ACC112 (cell line): ENCODE measurements at regions not wholly inside any gene's neighbourhood (a gene's known extent, or its start where the extent isn't known, plus 50 kb on each side); places are given as distances from the start of the nearest gene placed in this dataset.
"Not testable (repeated sequence)": the region's sequence is repeated elsewhere in the genome, so short reads cannot be mapped to it uniquely, and the experiment has no call there.

Experiments used
- H2AFZ ChIP-seq: fragments of 200-600 bp; sonication (generic); one replicate; pipeline ENCODE4 v1.6.0; 2017; ENCODE audit warnings: antibody characterized with exemption, low read length; ENCODE audit not compliant: unreplicated experiment
- H3K27ac ChIP-seq: fragments of 200-600 bp; sonication (generic); 2 replicates; pipeline ENCODE4 v1.5.1; 2014; ENCODE audit warnings: low read depth, mild to moderate bottlenecking, antibody characterized with exemption, low read length, moderate library complexity
- H3K27me3 ChIP-seq: fragments of 200-600 bp; sonication (generic); 2 replicates; pipeline ENCODE4 v1.6.1; 2014; ENCODE audit warnings: mild to moderate bottlenecking, antibody characterized with exemption, low read length, moderate library complexity, mixed read lengths; ENCODE audit not compliant: insufficient read depth
- H3K36me3 ChIP-seq: fragments of 200-600 bp; sonication (generic); 2 replicates; pipeline ENCODE4 v1.6.1; 2016; ENCODE audit warnings: mild to moderate bottlenecking, antibody characterized with exemption, low read length, moderate library complexity, mixed read lengths; ENCODE audit not compliant: insufficient read depth
- H3K4me1 ChIP-seq: fragments of 200-600 bp; sonication (generic); one replicate; pipeline ENCODE4 v1.6.1; 2016; ENCODE audit warnings: low read length, mixed read lengths; ENCODE audit not compliant: insufficient read depth, unreplicated experiment, control insufficient read depth
- H3K4me3 ChIP-seq: fragments of 200-600 bp; sonication (generic); 2 replicates; pipeline ENCODE4 v1.5.1; 2014; ENCODE audit warnings: mild to moderate bottlenecking, low read depth, low read length
- H3K79me2 ChIP-seq: fragments of 200-600 bp; sonication (generic); one replicate; pipeline ENCODE4 v1.6.0; 2016; ENCODE audit warnings: low read length; ENCODE audit not compliant: control insufficient read depth, unreplicated experiment, insufficient read depth

DNA sequence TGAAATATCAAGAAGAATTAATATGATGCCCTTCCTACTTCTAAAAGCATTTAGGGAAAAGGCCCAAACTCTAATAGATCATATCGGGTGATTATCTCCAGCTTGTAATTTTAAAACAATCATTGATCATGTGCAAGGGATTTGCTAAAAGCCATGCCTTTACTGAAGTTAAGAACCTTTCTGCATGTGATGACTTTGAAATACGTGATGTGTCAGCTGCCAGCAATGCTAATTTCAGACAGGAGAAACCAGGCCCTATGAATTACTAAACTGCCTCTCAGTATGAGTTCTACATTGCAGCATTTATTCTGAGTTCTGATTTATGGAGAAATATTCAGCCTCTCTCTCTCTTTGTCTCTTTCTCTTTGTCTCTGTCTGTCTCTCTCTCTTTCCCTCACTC lies 203.6 kb upstream of the AKR1E2 start:
- Histone ChIP-seq H3K4me1 (no peaks in the 10 kb centered on the region), H3K4me3 (no peak overlapping the region), H3K79me2 (no peaks in the 10 kb centered on the region), H3K27ac (no peak overlapping the region), H3K27me3 (no peaks in the 10 kb centered on the region), H3K36me3 (no peaks in the 10 kb centered on the region), H2AFZ (no peak overlapping the region)

DNA sequence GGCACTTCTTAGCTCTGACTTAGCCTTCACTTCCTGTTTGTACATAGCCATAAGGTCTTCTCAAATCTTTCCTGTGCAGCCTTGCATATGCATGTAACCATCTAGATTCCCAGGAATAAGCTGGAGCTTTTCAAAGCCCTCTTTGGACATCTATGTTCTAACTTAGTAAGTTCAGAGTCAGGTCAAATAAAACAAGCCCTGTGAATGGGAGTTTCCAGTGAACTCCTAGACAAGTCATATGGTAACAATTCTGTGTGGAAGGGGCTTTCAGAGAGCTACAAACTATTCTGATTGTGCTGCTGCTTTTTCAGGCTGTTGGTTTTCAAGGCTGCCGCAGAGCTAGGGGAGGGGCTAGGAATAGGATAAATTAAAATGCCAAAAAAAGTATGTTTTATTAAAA lies 208.4 kb upstream of the AKR1E2 start:
- no peaks in the 10 kb centered on the region for H3K27me3 ChIP-seq
- H2AFZ ChIP-seq = no peak overlapping the region

DNA sequence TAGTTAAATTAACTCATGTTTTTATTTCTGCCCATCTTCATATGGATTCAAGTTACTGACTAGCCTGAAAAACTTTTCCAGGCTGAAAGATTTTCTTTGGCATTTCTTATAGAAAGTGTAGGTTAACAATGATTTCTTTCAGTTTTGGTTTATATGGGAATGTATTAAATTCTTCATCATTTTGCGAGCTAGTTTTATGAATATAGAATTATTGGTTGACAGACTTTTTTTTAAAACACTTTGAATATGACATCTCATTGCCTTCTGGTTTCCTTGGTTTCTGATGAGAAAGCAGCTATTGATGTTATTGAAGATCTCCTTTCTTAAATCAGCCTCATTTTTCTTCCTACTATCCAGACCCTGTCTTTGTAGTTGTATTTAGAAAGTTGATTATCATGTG lies 211.0 kb upstream of the AKR1E2 start:
- Histone ChIP-seq H2AFZ (no peak overlapping the region), H3K27ac (no peak overlapping the region), H3K27me3 (no peaks in the 10 kb centered on the region), H3K4me3 (no peak overlapping the region), H3K4me1 (no peaks in the 10 kb centered on the region), H3K36me3 (no peaks in the 10 kb centered on the region), H3K79me2 (no peaks in the 10 kb centered on the region)

More for the DNA sequence above, 208.4 kb upstream of the AKR1E2 start:
- Histone ChIP-seq H3K4me3 (no peak overlapping the region), H3K4me1 (no peaks in the 10 kb centered on the region), H3K79me2 (no peaks in the 10 kb centered on the region), H3K27ac (no peak overlapping the region), H3K36me3 (no peaks in the 10 kb centered on the region)

DNA sequence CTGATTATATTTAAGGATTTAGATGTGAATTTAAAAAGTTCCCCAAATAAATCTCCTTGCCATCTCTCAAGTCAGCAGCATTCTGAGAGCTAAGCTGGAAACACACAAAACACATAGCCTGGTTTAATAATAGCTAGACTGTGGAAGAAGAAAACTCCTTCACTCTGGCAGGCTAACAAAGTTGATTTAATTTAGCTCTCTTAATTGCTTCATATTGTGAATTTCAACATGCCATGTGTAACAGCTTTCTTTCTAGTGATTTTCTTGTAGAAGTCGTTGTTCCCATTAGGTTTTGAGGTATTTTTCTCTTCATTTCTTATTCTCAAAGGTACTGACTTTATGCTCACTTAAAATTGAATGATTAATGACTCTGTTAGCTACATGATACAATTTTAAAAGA lies 216.8 kb upstream of the AKR1E2 start:
- Histone ChIP-seq H3K27ac (no peak overlapping the region), H3K4me3 (no peak overlapping the region), H3K27me3 (no peaks in the 10 kb centered on the region), H3K36me3 (no peaks in the 10 kb centered on the region), H3K79me2 (no peaks in the 10 kb centered on the region), H3K4me1 (no peaks in the 10 kb centered on the region), H2AFZ (no peak overlapping the region)

DNA sequence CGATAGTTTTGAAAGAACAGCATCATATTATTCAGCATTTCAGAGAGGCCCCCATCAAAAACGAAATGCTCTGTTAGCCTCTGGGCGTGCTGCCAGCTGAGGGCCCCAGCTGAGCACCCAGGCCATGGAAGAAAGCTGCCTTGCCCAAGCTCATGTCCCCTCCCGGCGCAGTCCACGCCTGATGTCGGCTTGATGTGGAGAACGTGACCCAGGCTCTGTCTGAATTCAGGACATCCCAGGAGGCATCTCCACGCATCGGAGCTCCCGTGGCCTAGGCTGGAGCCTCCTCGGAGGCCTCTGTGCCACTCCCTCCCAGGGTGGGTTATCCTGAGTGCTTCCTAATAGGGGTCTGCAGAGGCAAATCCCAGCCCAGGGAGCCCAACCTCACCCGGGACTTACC lies 218.3 kb upstream of the AKR1E2 start:
- Histone ChIP-seq H3K36me3 (no peaks in the 10 kb centered on the region), H3K27me3 (no peaks in the 10 kb centered on the region), H3K27ac (no peak overlapping the region), H3K4me1 (no peaks in the 10 kb centered on the region), H3K4me3 (no peak overlapping the region), H3K79me2 (no peaks in the 10 kb centered on the region), H2AFZ (no peak overlapping the region)

DNA sequence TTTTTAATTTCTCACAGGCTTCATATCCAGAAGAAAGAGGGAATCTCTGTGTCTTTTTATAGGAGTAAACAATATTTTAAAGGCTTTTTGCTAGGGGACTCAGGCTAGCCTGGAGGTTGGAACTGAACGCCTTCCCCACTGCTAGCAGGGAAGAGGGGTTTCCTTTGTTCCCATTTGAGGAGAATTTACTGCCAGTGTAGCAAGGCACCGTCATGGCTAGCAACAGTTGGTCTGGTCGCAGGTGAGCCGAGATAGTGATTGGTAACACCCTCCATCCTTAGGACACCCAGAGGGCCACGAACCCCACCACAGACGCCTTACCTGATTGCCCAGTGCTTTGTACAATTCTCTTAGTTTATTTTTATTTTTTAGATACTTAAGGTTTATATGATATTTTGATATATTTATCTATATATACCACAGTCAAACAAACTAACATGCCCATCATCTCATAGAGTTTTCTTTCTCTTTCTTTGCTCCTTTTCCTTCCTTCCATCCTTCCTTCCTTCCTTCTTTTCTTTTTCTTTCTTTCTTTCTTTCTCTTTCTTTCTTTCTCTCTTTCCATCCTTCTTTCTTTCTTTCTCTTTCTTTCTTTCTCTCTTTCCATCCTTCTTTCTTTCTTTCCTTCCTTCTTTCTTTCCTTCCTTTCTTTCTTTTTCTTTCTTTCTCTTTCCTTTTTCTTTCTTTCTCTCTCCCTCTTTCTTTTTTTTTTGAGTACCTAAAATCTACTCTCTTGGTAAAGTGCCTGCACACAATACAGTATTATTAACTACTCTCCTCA lies 219.0 kb upstream of the AKR1E2 start:
- no peak overlapping the region for H3K27ac ChIP-seq
- H3K36me3 ChIP-seq = no peaks in the 10 kb centered on the region
- no peaks in the 10 kb centered on the region for H3K4me1 ChIP-seq
- no peak overlapping the region for H3K4me3 ChIP-seq
- H3K79me2 ChIP-seq = no peaks in the 10 kb centered on the region
- H3K27me3 ChIP-seq = no peaks in the 10 kb centered on the region
- no peak overlapping the region for H2AFZ ChIP-seq

DNA sequence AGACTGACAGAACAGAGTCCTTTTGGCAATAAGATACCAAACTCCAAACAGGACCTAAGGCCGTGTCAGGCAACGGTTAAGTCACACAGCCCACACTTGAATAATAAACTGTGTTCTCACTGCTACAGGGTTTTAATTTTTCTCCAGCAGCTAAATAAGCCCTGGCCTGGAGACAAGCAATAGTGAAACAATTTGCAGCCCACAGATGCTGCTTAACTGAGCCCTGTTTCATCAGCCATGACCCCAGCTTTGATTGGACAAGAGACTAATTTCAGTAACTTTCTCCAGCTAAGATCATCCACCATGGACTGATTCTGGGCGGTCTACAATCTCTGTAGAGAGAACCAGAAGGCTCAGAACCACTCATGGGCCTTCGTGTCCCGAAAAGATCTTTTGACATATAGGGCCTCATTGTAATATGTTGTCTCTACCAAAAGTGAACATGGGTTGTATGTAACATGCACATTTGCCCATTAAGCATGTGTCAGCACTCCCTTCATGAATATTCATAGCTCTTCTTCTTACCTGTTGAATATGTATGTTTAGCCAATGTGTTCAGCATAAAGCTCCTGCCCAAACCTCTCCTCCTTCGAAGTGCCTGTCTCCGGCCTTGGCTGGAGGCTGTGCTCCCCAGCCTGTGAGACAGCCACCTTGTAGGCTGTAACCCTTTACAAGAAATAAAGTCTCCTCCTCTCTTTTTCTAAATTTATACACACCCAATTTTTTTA lies 223.1 kb upstream of the AKR1E2 start:
- H3K4me3 ChIP-seq = no peak overlapping the region
- H3K4me1 ChIP-seq = no peaks in the 10 kb centered on the region
- H3K36me3 ChIP-seq = no peaks in the 10 kb centered on the region
- no peak overlapping the region for H2AFZ ChIP-seq
- no peak overlapping the region for H3K27ac ChIP-seq
- H3K79me2 ChIP-seq = no peaks in the 10 kb centered on the region
- no peaks in the 10 kb centered on the region for H3K27me3 ChIP-seq

DNA sequence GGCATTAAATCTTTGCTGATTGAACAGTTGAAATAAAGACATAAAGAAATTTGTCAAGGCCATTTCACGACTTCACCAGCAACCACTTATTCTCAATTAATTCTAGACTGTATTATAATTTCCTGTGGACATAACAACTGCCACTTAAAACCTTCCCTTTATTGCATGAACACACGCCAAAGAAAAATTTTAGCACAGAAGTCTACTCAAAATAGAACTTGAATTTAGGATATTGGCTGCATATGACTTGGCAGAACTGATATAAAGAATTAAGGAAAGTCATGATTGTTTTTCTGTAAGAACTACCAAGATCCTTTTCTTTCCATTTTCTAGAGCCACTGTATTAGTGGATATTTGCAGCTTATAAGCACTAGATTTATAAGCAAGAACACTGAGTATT lies 226.5 kb upstream of the AKR1E2 start:
- no peaks in the 10 kb centered on the region for H3K36me3 ChIP-seq
- no peaks in the 10 kb centered on the region for H3K79me2 ChIP-seq
- H3K27ac ChIP-seq = no peak overlapping the region
- no peak overlapping the region for H3K4me3 ChIP-seq
- H3K4me1 ChIP-seq = no peaks in the 10 kb centered on the region
- no peak overlapping the region for H2AFZ ChIP-seq
- no peaks in the 10 kb centered on the region for H3K27me3 ChIP-seq

DNA sequence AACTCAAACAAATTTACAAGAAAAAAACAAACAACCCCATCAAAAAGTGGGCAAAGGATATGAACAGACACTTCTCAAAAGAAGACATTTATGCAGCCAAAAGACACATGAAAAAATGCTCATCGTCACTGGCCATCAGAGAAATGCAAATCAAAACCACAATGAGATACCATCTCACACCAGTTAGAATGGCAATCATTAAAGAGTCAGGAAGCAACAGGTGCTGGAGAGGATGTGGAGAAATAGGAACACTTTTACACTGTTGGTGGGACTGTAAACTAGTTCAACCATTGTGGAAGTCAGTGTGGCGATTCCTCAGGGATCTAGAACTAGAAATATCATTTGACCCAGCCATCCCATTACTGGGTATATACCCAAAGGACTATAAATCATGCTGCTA lies 228.1 kb upstream of the AKR1E2 start:
- H3K4me3 ChIP-seq, H3K79me2 ChIP-seq, H3K27ac ChIP-seq, H3K36me3 ChIP-seq, H3K4me1 ChIP-seq, H2AFZ ChIP-seq, H3K27me3 ChIP-seq: not testable (repeated sequence)

DNA sequence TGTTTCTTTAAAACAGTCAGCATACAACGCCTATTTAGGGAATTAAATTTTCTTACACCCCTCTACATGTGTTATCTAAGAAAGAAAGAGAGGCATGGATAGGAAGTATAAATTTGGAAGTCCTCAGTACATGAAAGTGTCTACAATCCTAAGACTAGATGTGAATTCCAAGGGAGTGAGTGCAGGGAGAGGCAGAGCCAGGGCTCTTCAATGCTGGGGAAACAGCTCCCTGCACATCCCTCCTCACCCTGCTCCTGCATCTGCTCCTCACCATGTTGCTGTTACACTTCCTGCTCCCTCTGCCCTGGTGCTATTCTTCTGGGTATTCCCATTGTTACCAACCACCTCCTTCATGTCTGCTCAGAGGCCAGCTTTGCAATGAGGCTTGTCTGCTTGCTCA lies 229.1 kb upstream of the AKR1E2 start:
- Histone ChIP-seq H3K79me2 (no peaks in the 10 kb centered on the region), H3K27me3 (no peaks in the 10 kb centered on the region), H3K27ac (no peak overlapping the region), H2AFZ (no peak overlapping the region), H3K4me3 (no peak overlapping the region), H3K4me1 (no peaks in the 10 kb centered on the region), H3K36me3 (no peaks in the 10 kb centered on the region)

DNA sequence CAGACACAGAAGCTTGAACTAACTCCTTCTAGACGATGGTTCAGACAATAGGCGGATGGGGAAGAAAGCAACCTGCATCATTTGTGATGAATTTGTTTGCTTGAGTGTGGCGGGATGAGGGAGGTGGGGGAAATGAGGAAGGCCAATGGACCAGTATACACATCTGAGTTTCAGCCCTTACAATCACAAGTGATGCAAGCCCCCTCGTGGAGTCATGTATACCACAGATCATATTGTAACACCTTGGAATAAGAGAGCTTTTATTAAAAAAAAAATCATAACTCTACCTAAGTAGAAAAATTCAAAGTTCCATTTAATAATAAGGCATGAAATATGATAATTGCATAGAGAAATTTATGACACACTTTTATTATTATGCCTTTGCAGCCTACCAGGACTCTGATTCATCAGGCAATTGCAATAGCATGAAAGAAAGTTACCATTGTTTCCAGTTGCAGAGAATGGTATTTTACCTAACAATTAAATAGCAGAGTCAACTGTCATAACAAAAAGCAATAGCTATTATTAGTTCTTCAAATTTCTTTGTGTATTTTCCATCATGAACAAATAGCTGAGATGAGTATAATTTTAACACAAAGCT lies 230.2 kb upstream of the AKR1E2 start:
- Histone ChIP-seq H2AFZ (no peak overlapping the region), H3K4me1 (no peaks in the 10 kb centered on the region)

More for the DNA sequence above, 230.2 kb upstream of the AKR1E2 start:
- Histone ChIP-seq H3K36me3 (no peaks in the 10 kb centered on the region), H3K79me2 (no peaks in the 10 kb centered on the region), H3K27me3 (no peaks in the 10 kb centered on the region), H3K27ac (no peak overlapping the region), H3K4me3 (no peak overlapping the region)
